Astrocyte of the spinal cord (primary cell): ENCODE measurements at regions not wholly inside any gene's neighbourhood (a gene's known extent, or its start where the extent isn't known, plus 50 kb on each side); places are given as distances from the start of the nearest gene placed in this dataset.

Experiments
- DNase-seq: peaks from one replicate; pipeline ENCODE4 v3.0.0; 2011; ENCODE audit warnings: low read depth, low spot score
- H3K4me3 ChIP-seq: 2 replicates; pipeline ENCODE4 v1.5.1; 2011; ENCODE audit warnings: low read depth, mild to moderate bottlenecking, low read length, moderate library complexity
- CTCF ChIP-seq: IDR thresholded peaks from 2 replicates; pipeline ENCODE4 v1.5.1; 2012; ENCODE audit warnings: low read depth, mild to moderate bottlenecking, low read length, inconsistent platforms
- in situ Hi-C: cut with HindIII; loops from 2 replicates; pipeline ENCODE4 v1.10.0; 2017; ENCODE audit warnings: low sequenced_read_pairs

DNA sequence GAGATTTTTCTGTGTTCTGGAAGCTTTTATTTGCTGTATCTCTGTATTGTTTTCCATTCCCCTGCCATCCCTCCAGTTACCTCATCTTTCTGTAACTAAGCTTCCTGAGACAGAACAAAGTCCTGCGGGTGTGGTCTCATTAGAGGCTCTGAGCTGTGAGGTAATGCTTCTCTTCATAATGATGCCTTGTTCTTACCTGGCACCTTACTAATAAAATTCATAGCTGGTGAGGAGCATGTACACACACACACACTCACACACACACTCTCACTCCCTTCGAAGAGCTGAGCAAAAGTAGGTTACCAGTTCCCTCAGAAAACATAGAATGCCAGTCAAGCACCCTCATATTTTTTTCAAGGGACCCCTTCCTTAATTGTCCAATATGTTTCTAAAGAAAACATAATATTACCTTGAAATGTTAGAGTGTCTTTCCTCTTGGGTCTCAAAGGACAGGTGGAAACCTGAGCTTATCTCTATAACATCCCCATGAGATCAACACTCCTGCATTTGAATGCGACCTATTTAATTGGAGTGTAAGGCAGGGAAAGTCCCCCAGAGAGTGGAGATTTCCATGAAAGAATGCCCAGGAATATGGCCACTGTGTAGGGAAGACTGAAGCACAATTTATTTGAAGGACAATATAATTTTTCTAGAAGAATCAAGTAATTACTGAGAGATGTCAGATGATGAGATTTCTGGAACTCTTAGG lies 161.6 kb upstream of the NCK2 start:
- TF ChIP-seq CTCF = no peak
- H3K4me3 ChIP-seq = no peak overlapping the region
- in situ Hi-C loops = no loop called here
- no peak for DNase-seq

- no peak overlapping the region for H3K4me3 ChIP-seq
- DNase-seq = no peak
- no peak for TF ChIP-seq CTCF
- in situ Hi-C loops = no loop called here
Measured at GRCh38 chr2:105581555-105581944, 163.2 kb upstream of the NCK2 start.

GRCh38 chr2:105580870-105581554 lies 163.7 kb upstream of the NCK2 start:
- in situ Hi-C loops = no loop called here
- no peak for DNase-seq
- no peak overlapping the region for H3K4me3 ChIP-seq
- TF ChIP-seq CTCF = no peak

DNA sequence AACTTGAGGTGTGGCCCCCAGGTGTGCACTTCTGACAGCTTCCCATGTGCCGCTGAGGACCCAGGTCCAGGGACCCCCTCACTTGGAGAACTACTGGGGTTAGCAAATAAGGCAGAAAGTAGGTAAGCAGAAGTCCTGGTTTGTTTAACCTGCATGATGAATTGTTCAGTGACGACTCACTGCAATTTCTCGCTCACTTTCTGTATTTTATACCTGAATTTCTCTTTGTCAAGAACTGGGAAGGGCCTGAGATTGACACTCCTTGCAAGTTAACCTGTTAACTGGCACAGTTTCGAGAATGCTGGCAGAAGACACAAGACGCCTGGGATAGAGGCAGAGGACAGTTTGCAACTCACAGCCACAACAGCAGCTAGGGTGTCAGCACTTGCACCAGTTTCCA lies 164.5 kb upstream of the NCK2 start:
- no peak for DNase-seq
- no peak overlapping the region for H3K4me3 ChIP-seq
- in situ Hi-C loops = no loop called here
- TF ChIP-seq CTCF = no peak

- TF ChIP-seq CTCF = no peak
- H3K4me3 ChIP-seq = no peak overlapping the region
- in situ Hi-C loops = no loop called here
- DNase-seq = no peak
Measured at GRCh38 chr2:105578166-105578565, 166.5 kb upstream of the NCK2 start.

GRCh38 chr2:105577762-105578161 lies 166.9 kb upstream of the NCK2 start:
- no peak overlapping the region for H3K4me3 ChIP-seq
- in situ Hi-C loops = no loop called here
- TF ChIP-seq CTCF = no peak
- no peak for DNase-seq
